Activated naive CD4-positive, alpha-beta T cell treated with anti-CD3 and anti-CD28 coated beads, Interleukin-2, amount 50 U/mL, for 16 hours (primary cell): ENCODE measurements at regions not wholly inside any gene's neighbourhood (a gene's known extent, or its start where the extent isn't known, plus 50 kb on each side); places are given as distances from the start of the nearest gene placed in this dataset.

Experiments used
- DNase-seq: peaks from one replicate; pipeline ENCODE4 v3.0.0-alpha.2; 2020

DNA sequence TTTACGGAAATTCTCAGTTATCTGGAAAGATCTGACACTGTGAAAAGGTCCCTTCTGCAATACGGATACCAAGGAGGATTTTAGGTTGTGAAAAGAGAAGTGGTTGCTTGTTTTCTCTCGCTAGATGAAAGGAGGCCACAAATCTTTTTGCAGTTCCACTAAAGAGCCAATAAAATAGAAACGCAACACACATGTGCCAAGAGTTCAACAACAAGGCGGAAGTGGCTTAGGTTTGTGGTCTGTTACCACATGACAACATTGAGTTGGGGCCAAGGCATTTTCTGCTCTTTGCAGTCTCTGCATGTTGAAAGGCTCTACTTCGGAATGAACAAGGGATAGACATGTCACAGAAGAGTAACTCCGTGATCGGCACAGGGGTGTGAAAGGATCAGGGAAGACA lies 115.7 kb upstream of the OSR1 start:
- DNase-seq, result peak; percentile 11

DNA sequence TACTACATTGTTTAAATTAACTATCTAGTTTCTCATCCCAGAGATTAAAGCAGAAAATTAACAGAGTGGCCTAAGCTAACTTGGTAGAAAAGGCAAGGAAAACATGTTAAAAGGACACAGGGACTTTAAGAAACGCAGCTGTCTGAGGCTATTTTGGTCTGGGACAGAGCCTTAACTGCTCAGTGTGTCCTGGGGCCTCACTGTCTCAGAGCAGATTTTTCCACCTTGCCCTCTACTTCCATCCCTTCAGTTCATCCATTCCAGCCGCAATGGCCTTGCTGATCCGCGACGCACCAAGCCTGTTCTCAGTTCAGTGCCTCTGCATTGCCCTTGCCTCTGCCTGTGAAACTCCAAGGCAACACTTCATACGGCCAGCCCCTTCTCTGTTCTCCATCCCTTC lies 114.9 kb upstream of the OSR1 start:
- DNase-seq, result no peak

GRCh38 chr2:19472391-19472978 lies 114.1 kb upstream of the OSR1 start:
- DNase-seq, result no peak

DNA sequence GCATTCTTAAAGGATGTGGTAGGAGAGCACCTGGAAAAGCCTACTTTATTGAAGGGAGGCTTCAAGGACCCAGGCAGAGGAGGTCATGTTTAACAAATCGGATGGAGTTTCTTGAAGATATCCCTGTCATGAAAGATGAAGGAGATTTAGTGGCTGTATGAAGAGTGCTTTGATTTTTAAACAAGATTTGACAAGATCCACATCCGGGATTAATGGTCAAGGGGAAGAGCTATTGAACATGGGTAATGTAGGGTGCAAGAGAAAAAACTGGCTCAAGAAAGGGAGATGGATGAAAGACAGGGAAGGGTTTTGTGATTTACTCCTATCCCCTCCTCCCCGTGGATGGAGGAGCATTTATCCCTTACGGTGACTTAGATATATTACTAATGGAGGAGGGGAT lies 113.1 kb upstream of the OSR1 start:
- DNase-seq, result no peak

GRCh38 chr2:19465978-19466377 lies 107.6 kb upstream of the OSR1 start:
- no peak for DNase-seq

DNA sequence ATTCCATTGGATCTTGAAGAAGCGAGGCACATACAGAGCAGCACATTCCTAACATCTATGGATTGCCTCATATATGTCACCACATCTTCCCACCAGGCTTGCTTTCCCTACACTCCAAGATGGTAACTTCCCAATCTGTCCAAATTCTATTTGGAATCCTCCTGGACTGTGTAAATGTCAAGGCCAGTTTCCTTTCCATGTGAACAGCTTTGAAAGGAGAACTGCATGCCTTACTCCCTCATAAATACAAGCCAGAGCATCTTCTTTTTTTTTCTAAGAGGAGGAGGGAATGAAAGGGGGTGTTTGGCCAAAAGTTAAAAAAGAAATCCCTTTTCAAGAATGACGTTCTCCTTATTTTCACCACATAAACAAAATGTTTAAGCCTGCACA lies 103.8 kb upstream of the OSR1 start:
- DNase-seq, result no peak

- no peak for DNase-seq
Measured at GRCh38 chr2:19461504-19462255, 103.3 kb upstream of the OSR1 start.

DNA sequence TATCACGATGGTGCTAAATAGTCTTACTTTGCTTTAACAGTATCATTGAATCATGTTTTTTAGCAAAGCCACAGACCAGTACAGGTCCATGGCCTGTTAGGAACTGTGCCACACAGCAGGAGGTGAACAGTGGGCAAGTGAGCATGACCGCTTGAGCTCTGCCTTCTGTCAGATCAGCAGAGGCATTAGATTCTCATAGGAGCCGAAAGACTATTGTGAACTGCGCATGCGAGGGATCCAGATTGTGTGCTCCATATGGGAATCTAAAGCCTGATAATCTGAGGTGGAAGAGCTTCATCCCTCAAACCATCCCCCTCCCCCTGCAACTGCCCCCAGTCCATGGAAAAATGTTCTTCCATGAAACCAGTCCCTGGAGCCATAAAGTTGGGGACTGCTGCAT lies 102.3 kb upstream of the OSR1 start:
- DNase-seq, result no peak

DNA sequence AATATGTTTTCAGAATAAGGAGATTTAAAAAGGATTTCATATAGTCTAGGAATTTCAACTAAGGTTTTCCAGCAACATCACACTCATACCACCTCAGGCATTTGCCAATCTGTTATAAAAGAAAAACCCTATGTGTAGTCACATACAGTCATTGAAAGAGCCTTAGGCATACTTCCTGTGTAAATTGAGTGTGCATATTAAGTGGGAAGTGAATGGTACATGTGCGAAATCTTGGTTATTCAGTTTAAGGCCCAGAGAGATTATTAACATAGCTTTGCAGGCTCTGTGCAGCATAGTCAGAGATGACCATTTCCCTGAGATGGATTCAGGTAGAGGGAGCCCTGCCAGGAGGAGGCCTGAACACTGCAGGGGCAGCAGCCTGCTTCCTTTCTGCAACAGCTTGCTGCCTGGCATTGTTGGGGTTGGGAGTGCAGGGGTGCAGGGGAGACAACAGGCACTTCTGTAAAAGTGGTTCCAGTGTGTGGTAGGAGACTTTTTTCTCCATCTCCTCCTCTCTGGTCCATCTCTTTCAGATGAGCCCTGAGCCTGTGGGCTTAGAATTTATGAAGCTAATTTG lies 100.1 kb upstream of the OSR1 start:
- no peak for DNase-seq

- DNase-seq, result no peak
Measured at GRCh38 chr2:19457809-19458208, 99.4 kb upstream of the OSR1 start.

DNA sequence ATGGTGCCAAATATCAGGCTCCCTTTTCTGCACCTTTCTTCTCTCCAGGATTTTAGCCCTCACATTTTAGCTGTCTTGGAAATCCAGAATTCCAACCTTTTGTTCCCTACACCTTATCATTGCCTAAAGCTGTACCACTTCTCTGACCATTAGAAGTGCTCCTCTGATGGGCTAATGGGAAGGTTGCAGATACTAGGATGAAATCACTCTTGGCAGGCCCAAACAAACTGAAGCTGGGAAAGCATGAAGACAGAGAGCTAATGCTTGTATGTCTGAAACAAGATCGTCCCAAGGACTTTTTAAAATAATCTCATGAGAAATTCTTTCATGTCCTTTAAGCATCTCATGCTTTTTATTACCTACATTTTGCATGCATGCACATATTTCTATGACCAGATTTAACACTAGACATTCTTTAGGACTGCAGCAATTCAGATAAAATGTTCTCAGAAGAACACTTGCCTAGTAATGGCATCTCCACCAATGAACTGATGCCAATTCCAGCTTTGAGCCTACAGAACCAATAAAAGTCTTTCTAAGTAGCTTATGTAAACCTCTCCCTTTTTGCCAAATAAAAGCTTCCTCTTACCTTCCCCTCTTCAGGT lies 98.4 kb upstream of the OSR1 start:
- DNase-seq, result no peak

DNA sequence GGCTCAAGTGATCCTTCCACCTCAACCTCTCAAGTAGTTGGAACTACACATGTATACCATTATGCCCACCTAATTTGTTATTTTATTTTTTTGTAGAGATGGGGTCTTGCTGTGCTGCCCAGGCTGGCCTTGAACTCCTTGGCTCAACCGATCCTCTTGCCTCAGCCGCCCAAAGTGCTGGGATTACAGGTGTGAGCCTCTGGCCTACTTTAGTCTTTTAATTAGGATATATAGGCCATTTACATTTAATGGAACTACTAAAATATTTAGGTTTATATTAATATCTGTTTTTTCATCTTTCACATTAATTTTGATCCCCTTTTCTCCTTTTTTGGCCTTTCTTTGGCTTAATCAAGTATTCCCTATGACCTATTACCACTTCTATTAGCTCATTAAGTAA lies 95.7 kb upstream of the OSR1 start:
- no peak for DNase-seq

- DNase-seq, result no peak
Measured at GRCh38 chr2:19442731-19443130, 84.3 kb upstream of the OSR1 start.

GRCh38 chr2:19439081-19439480 lies 80.7 kb upstream of the OSR1 start:
- no peak for DNase-seq

GRCh38 chr2:19435815-19436214 lies 77.4 kb upstream of the OSR1 start:
- DNase-seq, result no peak

GRCh38 chr2:19434413-19434812 lies 76.0 kb upstream of the OSR1 start:
- DNase-seq, result no peak

GRCh38 chr2:19426941-19427340 lies 68.5 kb upstream of the OSR1 start:
- no peak for DNase-seq

DNA sequence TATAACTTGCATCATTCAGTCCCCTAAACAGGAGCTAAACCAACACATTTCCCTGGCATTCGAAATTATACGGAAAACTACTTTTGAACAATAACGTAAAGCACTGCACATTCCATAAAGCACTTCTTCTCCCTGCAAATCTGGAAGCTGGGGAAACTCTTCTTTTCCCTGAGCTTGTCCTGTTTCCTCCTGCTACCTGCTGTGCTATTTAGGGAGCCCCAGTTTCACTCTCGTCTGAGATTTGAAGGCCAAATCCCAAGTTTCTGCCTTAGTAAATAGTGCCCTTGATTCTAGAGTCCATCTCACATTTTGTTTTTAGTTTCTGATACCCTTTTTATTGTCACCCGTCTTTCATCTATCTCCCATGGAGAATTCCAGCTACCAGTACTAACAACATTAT lies 67.7 kb upstream of the OSR1 start:
- DNase-seq, result no peak

DNA sequence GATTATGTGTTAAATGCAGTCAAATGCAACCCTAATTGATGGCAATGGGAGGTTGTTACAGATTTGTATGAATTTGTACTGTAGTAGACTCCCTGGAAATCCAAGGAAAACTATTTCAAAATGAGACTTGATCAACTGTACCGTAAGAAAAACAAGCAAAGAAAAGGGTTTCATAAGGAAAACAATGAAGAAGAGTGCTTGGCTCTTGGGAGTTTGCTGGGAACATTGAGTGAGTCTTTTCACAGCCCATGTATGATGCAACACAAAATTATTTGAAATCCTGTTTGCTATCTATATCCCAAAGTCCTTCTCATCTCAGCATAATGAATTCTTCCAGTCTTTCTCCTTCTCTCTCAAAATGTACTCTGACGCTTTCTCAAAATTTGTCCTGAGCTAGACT lies 67.0 kb upstream of the OSR1 start:
- DNase-seq, result no peak

DNA sequence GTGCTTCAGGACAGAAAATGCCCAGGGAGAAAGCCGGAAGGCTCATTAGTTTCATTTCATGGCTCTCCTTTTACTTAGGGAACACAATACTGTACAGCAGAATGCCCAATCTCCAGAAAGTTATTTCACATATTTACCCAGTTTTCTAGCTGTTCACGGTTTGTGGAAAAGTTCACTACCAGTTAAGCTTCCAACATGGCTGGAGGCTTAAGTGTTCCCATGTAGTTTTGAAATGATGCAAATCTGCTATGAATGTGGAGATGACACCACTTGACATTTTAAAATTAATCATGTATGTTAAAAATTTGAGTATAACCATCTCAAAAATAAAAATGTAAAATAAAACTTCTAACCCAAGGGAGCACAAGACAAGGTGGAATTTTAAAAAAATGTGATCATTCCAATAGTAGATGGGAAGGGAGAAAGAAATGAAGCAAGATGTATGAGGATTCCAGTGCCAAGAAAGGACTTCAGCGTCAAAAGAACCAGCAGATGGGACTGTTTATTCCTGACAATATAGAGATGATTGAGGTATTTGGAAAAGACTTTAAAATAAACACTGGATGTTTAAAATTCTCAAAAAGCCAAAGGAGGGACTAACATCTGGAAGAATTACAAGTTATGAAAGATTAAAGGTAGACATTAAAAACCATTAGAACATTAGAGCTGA lies 60.9 kb upstream of the OSR1 start:
- no peak for DNase-seq

- DNase-seq, result no peak
Measured at GRCh38 chr2:19416784-19417684, 58.6 kb upstream of the OSR1 start.

DNA sequence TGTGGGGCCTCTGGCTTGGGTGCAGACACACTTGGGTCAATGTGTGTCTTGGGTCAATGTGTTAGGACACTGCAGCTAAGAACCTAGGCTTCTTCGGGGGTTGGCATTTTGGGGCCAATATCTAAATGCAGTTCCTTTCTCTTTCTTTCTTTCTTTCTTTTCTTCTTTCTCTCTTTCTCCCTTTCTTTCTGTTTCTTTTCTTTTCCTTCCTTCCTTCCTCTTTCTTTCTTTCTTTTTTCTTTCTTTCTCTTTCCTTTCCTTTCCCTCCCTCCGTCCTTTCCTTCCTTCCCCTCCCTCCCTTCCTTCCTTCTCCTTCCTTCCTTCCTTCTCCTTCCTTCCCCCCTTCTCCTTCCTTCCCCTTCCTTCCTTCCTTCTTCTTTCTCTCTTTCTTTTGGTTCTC lies 57.7 kb upstream of the OSR1 start:
- DNase-seq, result no peak

- DNase-seq, result no peak
Measured at GRCh38 chr2:19409046-19409445, 50.6 kb upstream of the OSR1 start.
